ENCODE measurements at regions not wholly inside any gene's neighbourhood (a gene's known extent, or its start where the extent isn't known, plus 50 kb on each side); places are given as distances from the start of the nearest gene placed in this dataset.

DNA sequence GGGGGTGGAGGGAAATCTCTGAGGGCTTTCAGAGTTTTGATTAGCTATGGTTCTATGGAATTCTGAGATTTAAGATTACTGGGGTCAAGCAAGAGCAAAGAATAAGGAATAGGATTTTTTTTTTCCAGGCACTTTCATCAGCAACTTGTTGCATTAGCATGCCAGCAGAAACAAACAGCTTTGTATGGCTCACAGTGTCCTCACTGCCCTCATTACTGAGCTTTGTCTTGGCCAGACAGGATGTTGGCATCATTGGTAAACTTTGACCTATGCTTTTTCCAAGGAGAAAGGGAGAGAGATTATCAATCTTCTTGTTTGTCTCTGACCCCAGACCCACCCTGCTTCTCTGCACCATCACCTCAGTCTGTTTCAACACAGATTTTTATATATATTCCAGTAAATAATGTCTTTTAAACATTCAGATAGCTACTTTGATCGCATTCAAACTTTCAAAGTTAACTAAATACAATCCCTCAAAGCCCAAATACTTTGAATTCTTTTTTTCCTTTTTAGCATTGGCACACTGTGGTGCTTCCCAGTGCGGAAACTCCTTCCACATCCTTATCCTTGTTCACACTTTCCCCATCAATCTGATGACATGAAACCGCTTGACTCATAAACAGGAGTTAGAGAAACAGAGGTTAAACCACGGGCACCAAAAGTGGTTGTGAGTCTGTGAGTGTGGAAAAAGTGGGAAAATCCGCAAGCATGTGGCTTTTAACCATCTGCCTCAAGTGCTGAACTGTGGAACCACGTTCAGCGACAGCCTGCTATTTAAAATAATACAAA lies 282.2 kb upstream of the FAR2 start:
- Histone ChIP-seq H3K9me3 (no peaks in the 10 kb centered on the region), H3K4me3 (no peak overlapping the region), H3K27me3 (replicated peaks in 1 of 7) (no peaks in the 10 kb centered on the region), H3K4me1 (peaks cover 0 to 5% (median 0%) of the 10 kb centered on the region in 6 donors), H3K36me3 (no peaks in the 10 kb centered on the region), H3K27ac (peak overlapping the region in 4 of 8 donors; percentile 0 to 8 (median 4))
- WGBS, 5 donors: 63 to 75% (median 70%) methylated on average over 7 of the region's 7 CpGs
- intact Hi-C loops (cut with DNase I; ENCODE audit: low total_unique reads): no loop called here
- TF ChIP-seq POLR2A (IDR thresholded peaks at IDR 0.05) (no peak), POLR2AphosphoS5 (IDR thresholded peaks at IDR 0.05) (no peak)
- TF ChIP-seq, protein P1, sequence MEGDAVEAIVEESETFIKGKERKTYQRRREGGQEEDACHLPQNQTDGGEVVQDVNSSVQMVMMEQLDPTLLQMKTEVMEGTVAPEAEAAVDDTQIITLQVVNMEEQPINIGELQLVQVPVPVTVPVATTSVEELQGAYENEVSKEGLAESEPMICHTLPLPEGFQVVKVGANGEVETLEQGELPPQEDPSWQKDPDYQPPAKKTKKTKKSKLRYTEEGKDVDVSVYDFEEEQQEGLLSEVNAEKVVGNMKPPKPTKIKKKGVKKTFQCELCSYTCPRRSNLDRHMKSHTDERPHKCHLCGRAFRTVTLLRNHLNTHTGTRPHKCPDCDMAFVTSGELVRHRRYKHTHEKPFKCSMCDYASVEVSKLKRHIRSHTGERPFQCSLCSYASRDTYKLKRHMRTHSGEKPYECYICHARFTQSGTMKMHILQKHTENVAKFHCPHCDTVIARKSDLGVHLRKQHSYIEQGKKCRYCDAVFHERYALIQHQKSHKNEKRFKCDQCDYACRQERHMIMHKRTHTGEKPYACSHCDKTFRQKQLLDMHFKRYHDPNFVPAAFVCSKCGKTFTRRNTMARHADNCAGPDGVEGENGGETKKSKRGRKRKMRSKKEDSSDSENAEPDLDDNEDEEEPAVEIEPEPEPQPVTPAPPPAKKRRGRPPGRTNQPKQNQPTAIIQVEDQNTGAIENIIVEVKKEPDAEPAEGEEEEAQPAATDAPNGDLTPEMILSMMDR (IDR thresholded peaks at IDR 0.05 in 8 of 11, conservative IDR thresholded peaks at IDR 0.05 in 3 of 11): no peak
- DNase-seq: no peak

DNA sequence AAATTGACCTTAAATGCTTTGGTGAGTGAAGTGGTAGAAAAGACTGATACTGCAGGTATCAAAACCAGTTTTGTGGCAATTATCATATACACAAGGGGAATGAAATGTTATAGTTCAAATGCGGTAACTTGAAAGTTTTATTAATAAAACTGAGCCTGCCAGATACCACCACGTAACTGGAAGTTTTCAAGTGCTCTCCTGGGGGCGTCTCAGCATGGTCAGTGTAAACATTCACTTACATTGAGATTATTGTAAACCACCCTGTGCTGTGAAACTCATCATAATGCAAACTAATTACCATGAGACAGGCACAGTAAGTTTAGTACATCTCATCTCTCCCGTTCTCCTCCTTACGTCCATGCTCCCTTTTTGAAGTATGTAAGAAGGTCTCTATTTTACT lies 280.7 kb upstream of the FAR2 start:
- TF ChIP-seq, protein P1 (IDR thresholded peaks at IDR 0.05 in 8 of 11, conservative IDR thresholded peaks at IDR 0.05 in 3 of 11): no peak
- TF ChIP-seq POLR2AphosphoS5 (IDR thresholded peaks at IDR 0.05): no peak
- no peak for TF ChIP-seq POLR2A (IDR thresholded peaks at IDR 0.05)
- WGBS, 5 donors: 77 to 94% (median 87%) methylated on average over 5 of the region's 5 CpGs
- intact Hi-C loops (cut with DNase I; ENCODE audit: low total_unique reads): no loop called here
- no peak for DNase-seq
- Histone ChIP-seq H3K36me3 (no peaks in the 10 kb centered on the region), H3K27me3 (replicated peaks in 1 of 7) (no peaks in the 10 kb centered on the region), H3K4me3 (no peak overlapping the region), H3K9me3 (no peaks in the 10 kb centered on the region), H3K4me1 (peaks cover 0 to 8% (median 0%) of the 10 kb centered on the region in 6 donors), H3K27ac (no peak overlapping the region)

DNA sequence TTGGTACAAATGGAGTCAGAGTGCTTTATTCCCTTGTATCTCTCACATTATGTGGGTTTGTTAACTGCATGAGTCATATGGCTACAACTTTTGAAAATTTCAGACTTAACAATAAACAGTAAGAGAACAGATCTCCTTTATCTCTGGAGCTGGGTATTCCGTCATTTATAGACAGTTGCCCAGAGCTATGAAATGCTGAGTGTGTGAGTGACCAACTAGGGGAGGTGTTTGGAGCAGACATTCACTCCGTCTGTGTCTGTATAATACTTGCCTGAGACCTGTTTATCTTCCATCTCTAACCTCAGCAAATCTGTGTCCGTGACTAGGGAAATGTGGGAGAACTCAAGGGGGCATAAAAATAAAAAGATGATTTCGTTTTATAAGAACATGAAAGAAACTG lies 279.9 kb upstream of the FAR2 start:
- no peak for TF ChIP-seq POLR2A (IDR thresholded peaks at IDR 0.05)
- TF ChIP-seq, protein P1 (IDR thresholded peaks at IDR 0.05 in 8 of 11, conservative IDR thresholded peaks at IDR 0.05 in 3 of 11): no peak
- no peak for TF ChIP-seq POLR2AphosphoS5 (IDR thresholded peaks at IDR 0.05)

DNA sequence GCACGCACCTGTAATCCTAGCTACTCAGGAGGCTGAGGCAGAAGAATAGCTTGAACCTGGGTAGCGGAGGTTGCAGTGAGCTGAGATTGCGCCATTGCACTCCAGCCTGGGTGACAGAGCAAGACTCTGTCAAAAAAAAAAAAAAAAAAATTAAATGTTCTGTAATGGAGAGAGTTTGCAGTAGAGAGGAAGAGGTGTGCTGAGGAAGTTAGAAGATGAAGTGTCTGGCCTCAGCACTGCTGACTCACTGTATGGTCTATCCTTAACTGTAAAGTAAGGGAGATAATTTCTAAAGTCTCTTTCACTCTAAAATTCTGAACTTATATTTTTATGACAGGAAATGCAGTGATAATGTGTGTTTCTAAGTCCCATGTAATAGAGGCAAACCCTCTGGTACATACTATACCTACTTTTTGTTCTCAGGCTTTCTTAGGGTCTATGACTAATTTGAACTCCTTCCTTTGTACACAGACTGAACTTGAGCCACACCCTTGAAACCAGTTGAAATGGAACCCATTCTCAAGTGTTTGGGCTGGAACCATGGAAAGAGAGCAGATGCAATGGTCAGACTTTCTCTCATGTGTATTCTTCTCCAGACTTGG lies 278.1 kb upstream of the FAR2 start:
- H3K4me1 ChIP-seq: peaks cover 0 to 8% (median 0%) of the 10 kb centered on the region in 6 donors
- no peaks in the 10 kb centered on the region for H3K9me3 ChIP-seq
- no peaks in the 10 kb centered on the region for H3K27me3 ChIP-seq (replicated peaks in 1 of 7)
- intact Hi-C loops (cut with DNase I; ENCODE audit: low total_unique reads): no loop called here
- TF ChIP-seq POLR2AphosphoS5 (IDR thresholded peaks at IDR 0.05) (no peak), POLR2A (IDR thresholded peaks at IDR 0.05) (no peak)
- DNase-seq: no peak
- H3K4me3 ChIP-seq: no peak overlapping the region
- WGBS, 5 donors: 30 to 73% (median 41%) methylated on average over 3 of the region's 3 CpGs
- peak overlapping the region in 1 of 8 donors; percentile 12 for H3K27ac ChIP-seq
- H3K36me3 ChIP-seq: no peaks in the 10 kb centered on the region

More for the DNA sequence above, 279.9 kb upstream of the FAR2 start:
- Histone ChIP-seq H3K9me3 (no peaks in the 10 kb centered on the region), H3K27ac (no peak overlapping the region), H3K4me3 (no peak overlapping the region), H3K36me3 (no peaks in the 10 kb centered on the region), H3K27me3 (replicated peaks in 1 of 7) (no peaks in the 10 kb centered on the region), H3K4me1 (peaks cover 0 to 8% (median 0%) of the 10 kb centered on the region in 6 donors)
- 65 to 83% (median 70%) methylated on average over 4 of the region's 4 CpGs for WGBS, 5 donors
- intact Hi-C loops (cut with DNase I; ENCODE audit: low total_unique reads): no loop called here
- no peak for DNase-seq

Measured in spleen (tissue), 11 donors.